ENCODE measurements at regions not wholly inside any gene's neighbourhood (a gene's known extent, or its start where the extent isn't known, plus 50 kb on each side); places are given as distances from the start of the nearest gene placed in this dataset.

GRCh38 chr5:166595274-166595951, 1696.0 kb upstream of the WWC1 start:
- no peaks in the 10 kb centered on the region for H3K36me3 ChIP-seq (ENCODE audit: control insufficient read depth in 2 of 2, extremely low read depth in 1 of 2, insufficient read depth in 2 of 2, low read length in 2 of 2)
- peaks cover 6% of the 10 kb centered on the region for H3K9me3 ChIP-seq (replicated peaks; ENCODE audit: control insufficient read depth, insufficient read depth, low read length)
- dilution Hi-C loops (cut with MboI; ENCODE audit: extremely low pct_ligation_motif_present, low sequenced_read_pairs) = no loop called here
- TF ChIP-seq FOS (IDR thresholded peaks at IDR 0.05; ENCODE audit: borderline replicate concordance, insufficient read depth, low read length) (no peak), MAX (IDR thresholded peaks at IDR 0.05; ENCODE audit: insufficient read depth, insufficient read length) (no peak), JUN (IDR thresholded peaks at IDR 0.05; ENCODE audit: borderline replicate concordance, insufficient read depth, insufficient read length, low read depth) (no peak), MYC (IDR thresholded peaks at IDR 0.05; ENCODE audit: low read depth, low read length) (no peak), EZH2 (IDR thresholded peaks at IDR 0.05; ENCODE audit: borderline replicate concordance, low read depth, low read length, severe bottlenecking) (no peak), POLR2A (IDR thresholded peaks at IDR 0.05; ENCODE audit: low read depth, low read length) (no peak), CTCF (IDR thresholded peaks at IDR 0.05; ENCODE audit: extremely low read depth in 1 of 2, insufficient read depth in 1 of 2, low read depth in 1 of 2, low read length in 2 of 2) (no peak), POLR2AphosphoS5 (IDR thresholded peaks at IDR 0.05; ENCODE audit: insufficient read depth, low read depth, low read length) (no peak), GATA2 (IDR thresholded peaks at IDR 0.05; ENCODE audit: insufficient read depth, insufficient read length, low read depth, low read length) (no peak)
- DNase-seq (ENCODE audit: low read depth, low spot score) (no peak), FAIRE-seq (no peak)
- no peak overlapping the region for H3K27ac ChIP-seq (ENCODE audit: insufficient read depth, low read depth, low read length)
- no peaks in the 10 kb centered on the region for H3K27me3 ChIP-seq (ENCODE audit: control insufficient read depth in 2 of 2, insufficient read depth in 2 of 2, low read length in 2 of 2)
- no peak overlapping the region for H2AFZ ChIP-seq (ENCODE audit: low read depth, low read length)
- no peaks in the 10 kb centered on the region for H3K9me1 ChIP-seq (replicated peaks; ENCODE audit: control insufficient read depth, extremely low read depth, insufficient read depth, low read length)
- intact Hi-C loops (cut with micrococcal nuclease) = no loop called here
- no peak overlapping the region for H3K4me3 ChIP-seq (replicated peaks in 1 of 3; ENCODE audit: insufficient read depth in 1 of 3, low read depth in 1 of 3, low read length in 3 of 3)
- H3K9ac ChIP-seq (replicated peaks; ENCODE audit: extremely low read depth, insufficient read depth, low read length) = no peak overlapping the region
- no TSS peak for BruUV-seq (replicated peaks)
- ChIA-PET CTCF (no interaction called here), POLR2A (no interaction called here)
- no peaks in the 10 kb centered on the region for H3K79me2 ChIP-seq (ENCODE audit: control insufficient read depth, insufficient read depth, low read length)
- H3K4me1 ChIP-seq (ENCODE audit: control insufficient read depth, extremely low read depth, insufficient read depth, low read length) = no peaks in the 10 kb centered on the region
- no peaks in the 10 kb centered on the region for H4K20me1 ChIP-seq (replicated peaks; ENCODE audit: control insufficient read depth, extremely low read depth, insufficient read depth, low read length)
- no peak overlapping the region for H3K4me2 ChIP-seq (ENCODE audit: insufficient read depth, low read length)

Measured in endothelial cell of umbilical vein (primary cell).